ENCODE measurements at regions not wholly inside any gene's neighbourhood (a gene's known extent, or its start where the extent isn't known, plus 50 kb on each side); places are given as distances from the start of the nearest gene placed in this dataset.

DNA sequence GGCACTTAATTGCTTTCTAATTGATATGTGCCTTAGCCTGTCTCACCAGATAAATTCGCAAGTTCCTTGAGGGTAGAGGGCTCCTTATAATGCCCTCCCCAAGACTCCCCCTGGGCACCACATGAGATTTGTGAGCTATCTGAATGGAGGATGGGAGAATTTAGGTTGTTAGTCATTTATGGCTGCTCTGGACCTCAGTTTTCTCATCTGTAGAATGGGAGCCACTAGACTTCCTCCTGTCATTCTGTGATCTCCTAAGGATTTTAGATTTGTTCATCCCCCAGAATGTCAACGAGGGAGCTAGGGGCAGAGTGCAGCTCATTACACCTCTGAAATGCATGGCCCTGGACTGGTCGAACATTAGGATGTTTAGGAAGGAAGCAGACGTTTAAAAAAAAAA is 294.6 kb downstream of the MIAT start:
- no peak for TF ChIP-seq POLR2A (IDR thresholded peaks at IDR 0.05)
- TF ChIP-seq, protein P1, sequence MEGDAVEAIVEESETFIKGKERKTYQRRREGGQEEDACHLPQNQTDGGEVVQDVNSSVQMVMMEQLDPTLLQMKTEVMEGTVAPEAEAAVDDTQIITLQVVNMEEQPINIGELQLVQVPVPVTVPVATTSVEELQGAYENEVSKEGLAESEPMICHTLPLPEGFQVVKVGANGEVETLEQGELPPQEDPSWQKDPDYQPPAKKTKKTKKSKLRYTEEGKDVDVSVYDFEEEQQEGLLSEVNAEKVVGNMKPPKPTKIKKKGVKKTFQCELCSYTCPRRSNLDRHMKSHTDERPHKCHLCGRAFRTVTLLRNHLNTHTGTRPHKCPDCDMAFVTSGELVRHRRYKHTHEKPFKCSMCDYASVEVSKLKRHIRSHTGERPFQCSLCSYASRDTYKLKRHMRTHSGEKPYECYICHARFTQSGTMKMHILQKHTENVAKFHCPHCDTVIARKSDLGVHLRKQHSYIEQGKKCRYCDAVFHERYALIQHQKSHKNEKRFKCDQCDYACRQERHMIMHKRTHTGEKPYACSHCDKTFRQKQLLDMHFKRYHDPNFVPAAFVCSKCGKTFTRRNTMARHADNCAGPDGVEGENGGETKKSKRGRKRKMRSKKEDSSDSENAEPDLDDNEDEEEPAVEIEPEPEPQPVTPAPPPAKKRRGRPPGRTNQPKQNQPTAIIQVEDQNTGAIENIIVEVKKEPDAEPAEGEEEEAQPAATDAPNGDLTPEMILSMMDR (IDR thresholded peaks at IDR 0.05), result no peak

All from Peyer's patch (tissue), 4 donors.